Mammary epithelial cell (primary cell): ENCODE measurements at regions not wholly inside any gene's neighbourhood (a gene's known extent, or its start where the extent isn't known, plus 50 kb on each side); places are given as distances from the start of the nearest gene placed in this dataset.

ENCODE experiments used
- CTCF ChIP-seq, 2 donors: IDR thresholded peaks in 1 of 2; conservative IDR thresholded peaks in 1 of 2; 2 replicates each; pipeline ENCODE4 v1.5.1; 2011 to 2012; ENCODE audit warnings: inconsistent platforms in 2 of 2, low read length in 2 of 2, mild to moderate bottlenecking in 2 of 2, control low read depth in 1 of 2, low read depth in 1 of 2; ENCODE audit not compliant: insufficient read depth in 1 of 2; ENCODE audit errors: extremely low read depth in 1 of 2
- EZH2 ChIP-seq: IDR thresholded peaks from 2 replicates; pipeline ENCODE4 v1.6.1; 2012; ENCODE audit warnings: low read length, inconsistent platforms, borderline replicate concordance

- TF ChIP-seq CTCF (conservative IDR thresholded peaks at IDR 0.05 in 1 of 2, IDR thresholded peaks at IDR 0.05 in 1 of 2; ENCODE audit: extremely low read depth in 1 of 2, insufficient read depth in 1 of 2, low read depth in 1 of 2, low read length in 2 of 2), result no peak
- TF ChIP-seq EZH2, result no peak
These were observed 67.4 kb upstream of the PRDM11 start for GRCh38 chr11:45079075-45079444.
